Left lung (tissue), 4 donors: ENCODE measurements at regions not wholly inside any gene's neighbourhood (a gene's known extent, or its start where the extent isn't known, plus 50 kb on each side); places are given as distances from the start of the nearest gene placed in this dataset.

Experiments used
- ATAC-seq: fragments of 200-7000 bp; cut with Tn5 transposase; one replicate; pipeline ENCODE4 v1.9.1; 2020; ENCODE audit warnings: moderate library complexity
- DNase-seq, 4 donors: peaks; one replicate each; pipeline ENCODE4 v3.0.0-alpha.2; 2013 to 2020
- H3K27ac ChIP-seq, 2 donors: fragments of 200-600 bp; sonication (generic) in 1 of 2; one replicate each; pipeline versions ENCODE4 v1.5.0 to v1.8.0; 2020 to 2021
- H3K27me3 ChIP-seq, 2 donors: fragments of 200-600 bp; sonication (generic) in 1 of 2; one replicate each; pipeline versions ENCODE4 v1.5.0 to v1.8.0; 2020 to 2021
- H3K36me3 ChIP-seq, 2 donors: fragments of 200-600 bp; sonication (generic) in 1 of 2; one replicate each; pipeline versions ENCODE4 v1.5.0 to v1.8.0; 2020 to 2021
- H3K4me1 ChIP-seq, 2 donors: fragments of 200-600 bp; one replicate each; pipeline ENCODE4 v1.8.0; 2021
- H3K4me3 ChIP-seq, 2 donors: fragments of 200-600 bp; sonication (generic) in 1 of 2; one replicate each; pipeline versions ENCODE4 v1.5.0 to v1.8.0; 2020 to 2021; ENCODE audit warnings: mild to moderate bottlenecking in 1 of 2
- H3K9me3 ChIP-seq, 2 donors: fragments of 200-600 bp; sonication (generic) in 1 of 2; one replicate each; pipeline versions ENCODE4 v1.5.0 to v1.8.0; 2020 to 2021
- CTCF ChIP-seq, 2 donors: fragments of 200-600 bp; sonication (generic) in 1 of 2; IDR thresholded peaks; one replicate each; pipeline versions ENCODE4 v1.5.0 to v1.8.0; 2021; ENCODE audit warnings: antibody characterized with exemption in 2 of 2
- intact Hi-C, 2 donors: fragments of 100-400 bp; cut with DNase I; formaldehyde crosslinking; loops; one replicate each; pipeline versions ENCODE4 v1.11.2 to v1.14.2; 2022
- donor health status: DM: no; HTN: yes; CAD: no.
- donor health status: DM: no; HTN: no; CAD: no.

DNA sequence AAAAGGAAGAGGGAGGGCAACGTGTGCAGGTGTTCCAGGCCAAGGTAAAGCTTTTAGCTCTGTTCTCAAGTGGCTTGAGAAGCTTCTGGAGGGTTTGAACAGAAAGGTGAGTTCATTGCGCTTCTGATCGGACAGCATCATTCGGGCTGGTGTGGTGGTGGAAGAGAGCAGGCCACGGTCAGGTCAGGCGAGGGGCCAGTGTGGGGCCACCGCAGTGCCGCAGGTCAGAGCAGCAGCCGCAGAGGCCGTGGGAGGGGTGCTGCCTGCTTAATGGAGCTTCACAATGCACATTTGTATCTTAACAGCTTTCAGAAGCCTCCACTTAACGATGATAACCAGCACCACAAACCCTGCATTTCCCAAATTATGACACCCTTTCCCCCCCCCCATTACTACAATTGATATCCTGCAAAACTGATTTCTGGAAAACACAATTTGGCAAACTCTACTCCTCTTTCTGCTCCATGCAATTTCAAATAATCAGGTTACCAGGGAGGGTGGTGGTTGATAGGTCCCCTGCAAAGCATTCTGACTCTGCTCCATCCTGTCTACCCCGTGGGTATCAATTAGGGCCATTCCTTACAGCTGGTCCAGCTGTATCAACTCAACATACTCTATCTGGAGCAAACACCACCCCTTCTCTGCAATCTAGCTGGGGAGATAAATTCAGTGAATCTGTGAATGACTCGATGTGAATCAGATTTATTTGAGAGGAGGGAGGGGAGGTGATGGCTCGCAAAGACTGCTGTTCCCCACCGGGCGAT, 162.9 kb downstream of the ACTR3B start:
- Histone ChIP-seq H3K4me1 (peaks cover 0 to 5% of the 10 kb centered on the region in 2 donors), H3K27ac (no peak overlapping the region), H3K27me3 (peaks cover 26 to 51% of the 10 kb centered on the region in 2 donors), H3K4me3 (no peak overlapping the region), H3K36me3 (no peaks in the 10 kb centered on the region), H3K9me3 (peaks cover 0 to 6% of the 10 kb centered on the region in 2 donors)
- intact Hi-C loops: no loop called here
- DNase-seq (no peak), ATAC-seq (no peak)
- no peak for TF ChIP-seq CTCF (IDR thresholded peaks at IDR 0.05)

GRCh38 chr7:152923711-152924110, 164.2 kb downstream of the ACTR3B start:
- no peaks in the 10 kb centered on the region for H3K36me3 ChIP-seq
- peaks cover 26 to 51% of the 10 kb centered on the region in 2 donors for H3K27me3 ChIP-seq
- no peak for TF ChIP-seq CTCF (IDR thresholded peaks at IDR 0.05)
- peaks cover 0 to 5% of the 10 kb centered on the region in 2 donors for H3K4me1 ChIP-seq
- DNase-seq (no peak), ATAC-seq (no peak)
- intact Hi-C loops: no loop called here
- H3K4me3 ChIP-seq: no peak overlapping the region
- H3K9me3 ChIP-seq: peaks cover 0 to 6% of the 10 kb centered on the region in 2 donors
- H3K27ac ChIP-seq: no peak overlapping the region

- DNase-seq (no peak), ATAC-seq (no peak)
- Histone ChIP-seq H3K27ac (no peak overlapping the region), H3K27me3 (peaks cover 26 to 51% of the 10 kb centered on the region in 2 donors), H3K4me1 (peaks cover 0 to 5% of the 10 kb centered on the region in 2 donors), H3K9me3 (peaks cover 0 to 6% of the 10 kb centered on the region in 2 donors), H3K4me3 (no peak overlapping the region), H3K36me3 (no peaks in the 10 kb centered on the region)
- intact Hi-C loops: no loop called here
- no peak for TF ChIP-seq CTCF (IDR thresholded peaks at IDR 0.05)
Measured at GRCh38 chr7:152924238-152924637, 164.7 kb downstream of the ACTR3B start.

DNA sequence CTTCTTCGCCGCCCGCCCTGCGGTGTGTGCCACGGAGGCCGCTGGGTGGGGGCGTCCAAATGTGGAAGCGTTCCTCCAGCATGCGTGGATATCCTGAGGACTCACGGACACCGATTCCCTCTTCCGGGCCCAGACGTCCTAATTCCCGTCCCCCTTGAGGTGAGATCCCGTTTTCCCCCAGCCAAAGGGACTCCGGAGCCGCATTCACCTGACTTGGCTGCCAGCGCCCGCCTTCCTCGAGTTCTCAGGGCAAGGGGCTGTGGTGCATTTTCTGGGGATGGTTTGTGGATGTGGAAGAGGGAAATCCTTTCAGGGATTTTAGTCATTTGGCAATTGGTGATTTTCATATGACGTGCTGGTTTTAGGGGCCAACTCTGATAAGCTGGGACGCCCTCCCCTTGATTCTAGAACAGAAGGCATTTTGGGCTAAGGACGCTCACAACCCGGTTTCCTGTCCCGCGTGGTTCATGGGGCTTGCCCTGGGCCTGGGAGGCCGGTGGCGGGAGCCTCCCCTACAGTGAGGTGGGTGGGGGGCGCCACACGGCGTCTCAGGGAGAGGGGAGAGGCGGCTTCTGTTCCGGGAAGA, 165.4 kb downstream of the ACTR3B start:
- peak overlapping the region in 1 of 2 donors; percentile 25 for H3K4me3 ChIP-seq
- peaks cover 0 to 6% of the 10 kb centered on the region in 2 donors for H3K9me3 ChIP-seq
- no peaks in the 10 kb centered on the region for H3K36me3 ChIP-seq
- ATAC-seq (no peak), DNase-seq (no peak)
- TF ChIP-seq CTCF (IDR thresholded peaks at IDR 0.05): no peak
- peaks cover 0 to 5% of the 10 kb centered on the region in 2 donors for H3K4me1 ChIP-seq
- H3K27me3 ChIP-seq: peaks cover 26 to 51% of the 10 kb centered on the region in 2 donors
- no peak overlapping the region for H3K27ac ChIP-seq
- intact Hi-C loops: no loop called here

GRCh38 chr7:152925412-152926147, 166.0 kb downstream of the ACTR3B start:
- H3K27ac ChIP-seq: no peak overlapping the region
- intact Hi-C loops: no loop called here

More at GRCh38 chr7:152925412-152926147, 166.0 kb downstream of the ACTR3B start:
- ATAC-seq (peak; percentile 41), DNase-seq (peak in 2 of 4 donors; percentile 23 to 79)
- no peaks in the 10 kb centered on the region for H3K36me3 ChIP-seq
- H3K9me3 ChIP-seq: peaks cover 0 to 4% of the 10 kb centered on the region in 2 donors
- H3K4me3 ChIP-seq: peak overlapping the region in 1 of 2 donors; percentile 25
- H3K4me1 ChIP-seq: peaks cover 0 to 5% of the 10 kb centered on the region in 2 donors
- no peak for TF ChIP-seq CTCF (IDR thresholded peaks at IDR 0.05)
- H3K27me3 ChIP-seq: peaks cover 26 to 51% of the 10 kb centered on the region in 2 donors
